ENCODE measurements at regions not wholly inside any gene's neighbourhood (a gene's known extent, or its start where the extent isn't known, plus 50 kb on each side); places are given as distances from the start of the nearest gene placed in this dataset.
"Not testable (repeated sequence)": the region's sequence is repeated elsewhere in the genome, so short reads cannot be mapped to it uniquely, and the experiment has no call there.

GRCh38 chrX:3550871-3551270 lies 162.6 kb downstream of the PRKX start:
- intact Hi-C loops (cut with DNase I, micrococcal nuclease) = no loop called here
- ATAC-seq (no peak), DNase-seq (no peak)

GRCh38 chrX:3550160-3550751 lies 163.2 kb downstream of the PRKX start:
- intact Hi-C loops (cut with DNase I, micrococcal nuclease) = no loop called here
- ATAC-seq (peak; percentile 57), DNase-seq (peak in 1 of 2 donors; percentile 7)

- peak in 1 of 2 donors; percentile 5 for DNase-seq
- intact Hi-C loops (cut with DNase I, micrococcal nuclease) = no loop called here
- ATAC-seq = no peak
Observed at GRCh38 chrX:3549411-3549911, 164.0 kb downstream of the PRKX start.

- ATAC-seq (peak; percentile 33), DNase-seq (no peak)
- intact Hi-C loops (cut with DNase I, micrococcal nuclease) = no loop called here
Observed at GRCh38 chrX:3548765-3549391, 164.6 kb downstream of the PRKX start.

- DNase-seq (no peak), ATAC-seq (no peak)
- intact Hi-C loops (cut with DNase I, micrococcal nuclease) = no loop called here
Observed at GRCh38 chrX:3545901-3546300, 167.5 kb downstream of the PRKX start.

- DNase-seq (no peak), ATAC-seq (no peak)
- intact Hi-C loops (cut with DNase I, micrococcal nuclease) = no loop called here
Observed at GRCh38 chrX:3541336-3541735, 172.1 kb downstream of the PRKX start.

GRCh38 chrX:3540105-3540504 lies 173.3 kb downstream of the PRKX start:
- no peak for ATAC-seq
- no peak for DNase-seq
- intact Hi-C loops (cut with DNase I, micrococcal nuclease) = no loop called here

GRCh38 chrX:3532581-3533085 lies 180.8 kb downstream of the PRKX start:
- DNase-seq (no peak), ATAC-seq (no peak)
- intact Hi-C loops (cut with DNase I, micrococcal nuclease) = no loop called here

- intact Hi-C loops (cut with DNase I, micrococcal nuclease); ATAC-seq; DNase-seq: not testable (repeated sequence)
Observed at GRCh38 chrX:3531435-3531834, 182.0 kb downstream of the PRKX start.

GRCh38 chrX:3529466-3530010 lies 183.1 kb upstream of the MXRA5 start:
- DNase-seq = no peak
- intact Hi-C loops (cut with DNase I, micrococcal nuclease) = no loop called here
- ATAC-seq = no peak

GRCh38 chrX:3527811-3528210 lies 181.4 kb upstream of the MXRA5 start:
- intact Hi-C loops (cut with DNase I, micrococcal nuclease) = no loop called here
- DNase-seq (no peak), ATAC-seq (no peak)

- intact Hi-C loops (cut with DNase I, micrococcal nuclease) = no loop called here
- ATAC-seq (no peak), DNase-seq (no peak)
Observed at GRCh38 chrX:3527166-3527565, 180.7 kb upstream of the MXRA5 start.

- ATAC-seq (no peak), DNase-seq (no peak)
- intact Hi-C loops (cut with DNase I, micrococcal nuclease) = no loop called here
Observed at GRCh38 chrX:3526731-3527130, 180.3 kb upstream of the MXRA5 start.

- no peak for ATAC-seq
- no peak for DNase-seq
Observed at GRCh38 chrX:3526071-3526470, 179.6 kb upstream of the MXRA5 start.

GRCh38 chrX:3522101-3522650 lies 175.7 kb upstream of the MXRA5 start:
- ATAC-seq (no peak), DNase-seq (no peak)
- intact Hi-C loops (cut with DNase I, micrococcal nuclease) = no loop called here

More at GRCh38 chrX:3526071-3526470, 179.6 kb upstream of the MXRA5 start:
- intact Hi-C loops (cut with DNase I, micrococcal nuclease) = no loop called here

- intact Hi-C loops (cut with DNase I, micrococcal nuclease) = no loop called here
- no peak for ATAC-seq
- no peak for DNase-seq
Observed at GRCh38 chrX:3521396-3521795, 174.9 kb upstream of the MXRA5 start.

- intact Hi-C loops (cut with DNase I, micrococcal nuclease) = no loop called here
- ATAC-seq (no peak), DNase-seq (no peak)
Observed at GRCh38 chrX:3520982-3521381, 174.5 kb upstream of the MXRA5 start.

- intact Hi-C loops (cut with DNase I, micrococcal nuclease) = no loop called here
- DNase-seq (no peak), ATAC-seq (no peak)
Observed at GRCh38 chrX:3520458-3520857, 174.0 kb upstream of the MXRA5 start.

GRCh38 chrX:3519384-3519783 lies 172.9 kb upstream of the MXRA5 start:
- intact Hi-C loops (cut with DNase I, micrococcal nuclease); ATAC-seq; DNase-seq: not testable (repeated sequence)

- ATAC-seq (no peak), DNase-seq (peak; percentile 5 to 28)
- intact Hi-C loops (cut with DNase I, micrococcal nuclease) = no loop called here
Observed at GRCh38 chrX:3518870-3519269, 172.4 kb upstream of the MXRA5 start.
